Hypothalamus (tissue), 51 donors: ENCODE measurements at regions not wholly inside any gene's neighbourhood (a gene's known extent, or its start where the extent isn't known, plus 50 kb on each side); places are given as distances from the start of the nearest gene placed in this dataset.
"Not testable (repeated sequence)": the region's sequence is repeated elsewhere in the genome, so short reads cannot be mapped to it uniquely, and the experiment has no call there.

Experiments used
- DNase-seq, 51 donors: peaks; one replicate each; lab custom pipeline; 2025; lab: John Stamatoyannopoulos, UW

- DNase-seq: no peak
Measured at GRCh38 chr3:159499031-159499793, 489.4 kb upstream of the IL12A start.

- DNase-seq: no peak
Measured at GRCh38 chr3:159501029-159501428, 487.6 kb upstream of the IL12A start.

- DNase-seq: no peak
Measured at GRCh38 chr3:159502986-159503385, 485.6 kb upstream of the IL12A start.

DNA sequence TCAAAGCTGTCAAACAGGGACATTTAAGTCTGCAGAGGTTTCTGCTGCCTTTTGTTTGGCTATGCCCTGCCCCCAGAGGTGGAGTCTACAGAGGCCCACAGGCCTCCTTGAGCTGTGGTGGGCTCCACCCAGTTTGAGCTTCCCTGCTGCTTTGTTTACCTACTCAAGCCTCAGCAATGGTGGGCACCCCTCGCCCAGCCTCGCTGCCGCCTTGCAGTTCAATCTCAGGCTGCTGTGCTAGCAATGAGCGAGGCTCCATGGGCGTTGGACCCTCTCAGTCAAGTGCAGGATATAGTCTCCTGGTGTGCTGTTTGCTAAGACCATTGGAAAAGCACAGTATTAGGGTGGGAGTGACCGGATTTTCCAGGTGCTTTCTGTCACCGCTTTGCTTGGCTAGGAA, 477.6 kb upstream of the IL12A start:
- not testable (repeated sequence) for DNase-seq

DNA sequence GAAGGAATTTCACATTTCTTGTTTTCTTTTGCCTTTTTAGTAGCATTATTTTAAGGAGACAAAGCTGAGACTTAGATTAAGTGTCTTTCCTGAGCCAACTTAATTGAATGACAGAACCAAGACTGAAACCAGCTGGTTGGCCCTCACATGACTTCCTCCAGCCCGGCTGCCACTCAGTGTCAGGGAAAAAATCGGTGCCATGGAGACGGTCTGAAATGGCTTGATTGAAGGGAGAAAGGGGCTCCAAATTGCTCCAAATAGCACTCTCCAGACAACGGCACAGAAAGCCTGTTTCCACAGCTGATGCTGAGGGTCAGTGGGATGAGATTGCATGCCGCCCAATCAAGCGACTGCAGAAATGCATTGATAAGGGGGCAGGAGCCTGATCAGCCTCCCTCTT, 475.2 kb upstream of the IL12A start:
- DNase-seq: no peak

- DNase-seq: no peak
Measured at GRCh38 chr3:159513867-159514380, 474.7 kb upstream of the IL12A start.

- no peak for DNase-seq
Measured at GRCh38 chr3:159517105-159517504, 471.5 kb upstream of the IL12A start.

DNA sequence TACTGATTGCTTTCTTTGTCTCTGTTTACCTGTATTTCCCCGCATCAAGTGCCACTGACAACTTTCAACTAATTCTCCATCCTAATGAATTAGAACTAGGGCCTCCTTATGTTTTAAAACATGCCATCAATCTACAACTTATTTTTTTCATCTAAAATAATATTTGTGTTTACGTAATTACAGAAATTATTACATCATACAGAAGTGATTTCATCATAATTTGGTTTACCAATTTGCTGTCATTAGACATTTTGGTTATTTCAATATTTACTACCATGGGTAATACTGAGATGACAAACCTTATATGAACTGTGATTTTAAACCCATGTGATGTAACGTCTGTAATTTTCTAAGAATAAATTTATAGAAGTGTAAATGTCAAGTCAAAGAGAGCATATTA, 468.0 kb upstream of the IL12A start:
- no peak for DNase-seq

DNA sequence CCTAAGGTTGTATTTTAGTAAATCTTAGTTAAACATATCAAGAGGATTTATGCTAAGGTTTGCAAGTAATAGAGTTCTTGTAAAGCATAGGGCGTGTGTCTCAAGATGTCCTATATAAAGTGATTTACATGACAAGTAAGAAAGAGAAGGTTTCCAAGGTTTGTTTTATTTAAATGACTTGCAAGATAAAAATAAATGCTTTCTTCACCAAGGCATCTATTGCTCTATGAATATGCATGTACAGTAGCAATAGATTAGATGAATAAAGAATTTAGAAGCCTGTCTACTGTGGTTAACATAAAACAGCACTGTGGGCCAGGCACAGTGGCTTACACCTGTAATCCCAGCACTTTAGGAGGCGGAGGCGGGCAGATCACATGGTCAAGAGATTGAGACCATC, 466.4 kb upstream of the IL12A start:
- DNase-seq: no peak

GRCh38 chr3:159528251-159528895, 460.3 kb upstream of the IL12A start:
- peak in 1 of 51 donors; percentile 9 for DNase-seq

DNA sequence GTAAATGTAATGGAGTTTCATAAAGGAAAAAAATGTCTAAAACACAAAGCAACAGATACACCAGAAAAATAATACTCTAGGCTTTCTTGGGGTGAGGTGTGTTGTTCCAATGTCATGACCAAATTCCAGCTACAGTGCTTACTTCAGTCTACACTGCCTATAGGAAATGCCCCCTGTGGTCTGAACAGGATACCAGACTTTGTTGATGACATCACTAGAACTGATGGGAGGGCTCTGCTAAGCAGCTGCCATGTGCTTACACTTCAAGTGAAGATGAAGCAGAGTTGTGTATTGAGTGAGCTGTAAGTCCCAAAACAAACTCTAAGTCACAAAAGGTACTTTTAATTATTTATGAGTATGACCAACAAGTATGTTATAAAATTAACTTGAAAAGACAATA, 456.1 kb upstream of the IL12A start:
- no peak for DNase-seq

DNA sequence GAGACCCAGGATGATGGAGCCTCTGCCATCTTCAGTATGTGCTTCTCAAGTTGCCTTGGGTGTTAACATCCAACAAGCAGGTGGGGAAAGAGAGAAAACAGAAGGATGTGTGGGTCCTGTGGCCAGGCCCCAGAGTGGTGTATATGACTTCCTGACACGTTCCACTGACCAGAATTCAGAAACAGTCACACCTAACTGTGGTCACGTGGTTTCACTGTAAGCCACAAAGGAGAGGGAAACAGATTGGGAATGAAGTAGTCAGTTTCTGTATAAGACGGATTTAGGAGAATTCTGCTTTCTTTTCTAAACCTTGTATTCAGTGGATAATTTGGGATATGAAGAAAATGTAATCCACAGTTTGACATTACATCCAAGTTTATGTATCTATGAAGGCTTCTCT, 454.1 kb upstream of the IL12A start:
- DNase-seq: no peak

DNA sequence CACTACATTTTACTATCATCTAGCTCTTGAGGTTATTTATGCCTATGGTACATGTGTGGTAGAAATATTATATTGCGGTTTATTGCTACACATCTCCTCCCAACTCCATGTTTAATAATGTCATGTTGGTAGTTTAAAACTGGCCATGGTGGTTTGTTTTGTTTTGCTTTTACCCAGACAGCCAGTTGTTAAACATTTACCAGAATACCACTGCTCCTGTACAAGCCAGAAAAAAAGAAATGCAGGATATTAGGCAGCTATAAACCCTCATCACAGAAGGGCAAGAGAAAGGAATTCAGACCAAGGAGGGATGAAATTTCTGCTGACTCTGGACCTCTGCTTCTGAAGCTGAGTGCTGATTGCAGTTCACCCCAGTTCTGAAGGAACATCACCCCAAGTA, 451.8 kb upstream of the IL12A start:
- DNase-seq: no peak

DNA sequence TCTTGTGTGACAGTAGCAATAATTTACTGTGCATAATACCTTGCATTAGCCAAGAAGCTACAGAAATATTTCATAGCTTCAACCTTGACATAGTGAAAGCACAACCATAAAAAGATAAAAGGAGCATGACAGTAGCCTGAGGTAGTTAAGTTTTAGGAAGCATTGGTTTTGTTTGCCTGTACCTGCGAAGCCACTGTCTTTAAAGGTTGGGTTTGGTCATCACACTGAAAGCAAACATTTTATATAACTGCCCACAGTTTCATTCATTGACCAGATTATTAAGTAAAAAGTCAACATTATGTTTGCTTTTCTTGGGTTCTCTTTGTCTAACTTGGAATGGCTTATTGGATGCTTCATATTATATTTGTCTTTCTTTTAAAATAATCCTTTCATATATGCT, 450.1 kb upstream of the IL12A start:
- no peak for DNase-seq

DNA sequence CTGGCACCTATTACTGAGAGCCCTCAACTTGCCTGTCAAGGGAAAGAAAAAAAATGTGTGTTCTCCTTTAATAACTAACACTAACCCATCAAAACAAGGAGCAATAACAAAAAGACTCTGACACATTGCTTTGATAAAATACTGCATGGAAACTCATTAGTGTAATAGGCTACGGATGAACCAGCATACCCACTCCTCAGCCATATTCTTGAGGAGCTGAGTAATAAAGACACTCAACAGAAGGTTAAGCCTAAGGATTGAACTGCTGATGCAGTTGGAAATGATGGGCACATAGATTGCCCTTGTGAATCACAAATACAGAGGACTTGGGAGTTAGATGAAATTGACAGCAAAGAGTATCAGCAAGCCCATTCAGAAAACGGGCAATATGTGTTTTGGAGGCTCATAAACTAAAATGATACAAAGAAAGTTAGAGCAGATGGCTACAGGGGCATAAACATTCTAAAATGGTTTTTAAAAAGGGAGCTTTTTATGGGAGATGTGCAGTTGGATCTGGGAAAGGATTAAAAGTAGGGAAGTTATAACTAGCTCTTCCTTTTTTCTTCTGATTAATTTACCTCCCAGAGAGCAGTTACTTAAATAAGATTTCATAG, 447.6 kb upstream of the IL12A start:
- DNase-seq: no peak

- DNase-seq: no peak
Measured at GRCh38 chr3:159548675-159549335, 439.8 kb upstream of the IL12A start.

DNA sequence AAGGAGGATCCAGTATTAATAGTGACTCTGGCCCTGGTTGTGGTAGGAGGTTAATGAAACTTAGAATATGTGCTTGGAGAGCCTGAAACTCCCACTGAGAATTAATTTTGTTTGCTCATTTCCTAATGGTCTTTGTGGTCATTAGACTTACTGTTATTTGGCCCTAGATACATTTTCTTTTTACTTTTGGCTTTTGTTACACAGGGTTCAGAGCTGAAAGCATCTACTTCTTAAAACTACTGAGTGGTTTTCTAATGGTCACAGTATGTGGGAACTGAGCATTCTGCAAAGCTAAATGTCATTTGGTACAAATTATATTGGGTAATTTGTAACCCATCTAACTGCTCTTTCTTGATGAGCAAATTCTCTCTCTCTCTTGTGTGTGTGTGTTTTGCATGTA, 433.4 kb upstream of the IL12A start:
- DNase-seq: no peak

- no peak for DNase-seq
Measured at GRCh38 chr3:159559771-159560170, 428.9 kb upstream of the IL12A start.

GRCh38 chr3:159560214-159560979, 428.2 kb upstream of the IL12A start:
- no peak for DNase-seq

- no peak for DNase-seq
Measured at GRCh38 chr3:159565313-159565712, 423.3 kb upstream of the IL12A start.

GRCh38 chr3:159583662-159584061, 405.0 kb upstream of the IL12A start:
- no peak for DNase-seq
